C4-2B (cell line): ENCODE measurements at regions not wholly inside any gene's neighbourhood (a gene's known extent, or its start where the extent isn't known, plus 50 kb on each side); places are given as distances from the start of the nearest gene placed in this dataset.

Experiments used
- ZFX ChIP-seq: fragments of 450-650 bp; IDR thresholded peaks from 2 replicates; pipeline ENCODE4 v1.6.1; 2017
- TF ChIP-seq, protein P1 (sequence below): fragments of 450-650 bp; conservative IDR thresholded peaks from 2 replicates; pipeline ENCODE4 v1.5.1; 2017; ENCODE audit warnings: mild to moderate bottlenecking

DNA sequence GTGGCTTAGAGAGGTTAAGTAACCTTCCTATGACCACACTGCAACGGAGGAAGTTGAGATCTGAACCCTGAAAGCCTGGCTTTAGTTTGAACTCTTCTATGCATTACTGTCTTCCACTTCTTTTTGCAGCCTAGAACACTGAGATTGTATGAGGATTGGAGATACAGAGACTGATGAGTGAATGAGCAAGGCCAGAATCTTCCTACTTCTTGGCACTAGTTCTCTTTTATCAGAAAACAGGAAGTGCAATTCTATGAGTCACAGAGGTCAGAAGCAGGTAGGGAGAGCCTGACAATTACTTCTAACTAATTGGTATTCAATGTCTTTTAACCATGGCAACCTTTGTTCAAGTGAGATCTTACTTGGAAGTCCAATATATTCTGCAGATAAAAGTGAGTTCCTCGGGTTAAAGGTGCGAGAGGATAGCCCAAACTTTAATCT is 219.0 kb downstream of the SHQ1 start:
- TF ChIP-seq, protein P1, sequence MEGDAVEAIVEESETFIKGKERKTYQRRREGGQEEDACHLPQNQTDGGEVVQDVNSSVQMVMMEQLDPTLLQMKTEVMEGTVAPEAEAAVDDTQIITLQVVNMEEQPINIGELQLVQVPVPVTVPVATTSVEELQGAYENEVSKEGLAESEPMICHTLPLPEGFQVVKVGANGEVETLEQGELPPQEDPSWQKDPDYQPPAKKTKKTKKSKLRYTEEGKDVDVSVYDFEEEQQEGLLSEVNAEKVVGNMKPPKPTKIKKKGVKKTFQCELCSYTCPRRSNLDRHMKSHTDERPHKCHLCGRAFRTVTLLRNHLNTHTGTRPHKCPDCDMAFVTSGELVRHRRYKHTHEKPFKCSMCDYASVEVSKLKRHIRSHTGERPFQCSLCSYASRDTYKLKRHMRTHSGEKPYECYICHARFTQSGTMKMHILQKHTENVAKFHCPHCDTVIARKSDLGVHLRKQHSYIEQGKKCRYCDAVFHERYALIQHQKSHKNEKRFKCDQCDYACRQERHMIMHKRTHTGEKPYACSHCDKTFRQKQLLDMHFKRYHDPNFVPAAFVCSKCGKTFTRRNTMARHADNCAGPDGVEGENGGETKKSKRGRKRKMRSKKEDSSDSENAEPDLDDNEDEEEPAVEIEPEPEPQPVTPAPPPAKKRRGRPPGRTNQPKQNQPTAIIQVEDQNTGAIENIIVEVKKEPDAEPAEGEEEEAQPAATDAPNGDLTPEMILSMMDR, result no peak
- TF ChIP-seq ZFX, result no peak
